ENCODE measurements at regions not wholly inside any gene's neighbourhood (a gene's known extent, or its start where the extent isn't known, plus 50 kb on each side); places are given as distances from the start of the nearest gene placed in this dataset.

GRCh38 chr18:22283116-22283395 lies 113.7 kb downstream of the GATA6 start:
- no peak overlapping the region for H3K4me3 ChIP-seq (ENCODE audit: low read depth, low read length)
- DNase-seq (ENCODE audit: low read depth), result no peak
- no peak for TF ChIP-seq CTCF (conservative IDR thresholded peaks at IDR 0.05; ENCODE audit: low read depth, low read length)

DNA sequence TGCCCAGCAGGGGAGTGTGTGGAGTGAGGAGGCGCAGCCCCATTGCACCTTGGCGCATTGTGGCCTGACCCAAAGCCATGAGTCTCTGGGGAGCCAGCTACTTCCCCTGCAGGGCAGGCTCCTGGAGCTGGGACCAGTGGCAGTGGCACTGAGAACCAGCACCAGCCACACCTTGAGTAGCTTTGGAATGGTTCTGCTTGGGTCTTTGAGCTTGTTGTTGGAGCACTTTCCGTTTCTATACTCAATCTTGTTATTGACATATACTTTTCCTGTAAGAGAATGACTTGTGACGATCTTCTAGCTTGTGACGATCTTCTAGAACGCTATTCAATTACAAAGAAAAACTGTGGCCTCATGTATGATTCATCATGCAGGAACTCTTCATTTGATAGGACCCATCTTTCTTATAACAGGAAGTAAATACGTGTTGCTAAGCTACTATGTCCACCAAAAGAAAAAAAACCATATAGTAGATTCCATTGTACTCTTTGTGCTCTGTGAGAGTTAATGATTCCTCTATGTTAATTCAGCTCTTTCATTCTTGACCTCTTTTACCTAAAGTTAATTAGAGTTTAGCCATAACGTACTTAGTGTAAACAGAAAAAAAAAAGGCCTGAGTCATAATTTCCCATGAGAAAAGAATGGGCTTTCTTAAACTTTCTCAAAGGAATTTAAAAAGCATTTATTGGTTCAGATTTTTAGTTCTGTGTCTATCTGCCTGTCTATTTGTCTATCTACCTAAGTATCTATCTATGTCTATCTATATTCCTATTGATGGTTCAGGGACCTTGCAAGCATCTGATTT lies 113.1 kb downstream of the GATA6 start:
- DNase-seq (ENCODE audit: low read depth), result peak; percentile 96
- no peak overlapping the region for H3K4me3 ChIP-seq (ENCODE audit: low read depth, low read length)
- no peak for TF ChIP-seq CTCF (conservative IDR thresholded peaks at IDR 0.05; ENCODE audit: low read depth, low read length)

DNA sequence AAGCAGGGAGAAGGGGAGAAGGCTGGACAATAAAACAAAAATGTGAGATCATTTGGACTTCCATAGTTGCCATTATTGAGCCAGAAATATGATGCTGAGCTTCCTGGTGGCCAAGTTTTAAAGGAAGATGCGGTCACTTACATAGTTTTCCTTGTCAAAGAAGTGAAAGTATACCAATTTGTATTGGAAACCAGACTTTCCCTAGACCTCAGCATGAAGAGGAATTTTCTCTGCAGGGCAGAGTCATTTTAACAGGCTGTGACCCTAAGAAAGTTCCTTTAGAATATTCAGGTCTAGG lies 111.0 kb downstream of the GATA6 start:
- H3K4me3 ChIP-seq (ENCODE audit: low read depth, low read length), result no peak overlapping the region
- no peak for TF ChIP-seq CTCF (conservative IDR thresholded peaks at IDR 0.05; ENCODE audit: low read depth, low read length)
- no peak for DNase-seq (ENCODE audit: low read depth)

DNA sequence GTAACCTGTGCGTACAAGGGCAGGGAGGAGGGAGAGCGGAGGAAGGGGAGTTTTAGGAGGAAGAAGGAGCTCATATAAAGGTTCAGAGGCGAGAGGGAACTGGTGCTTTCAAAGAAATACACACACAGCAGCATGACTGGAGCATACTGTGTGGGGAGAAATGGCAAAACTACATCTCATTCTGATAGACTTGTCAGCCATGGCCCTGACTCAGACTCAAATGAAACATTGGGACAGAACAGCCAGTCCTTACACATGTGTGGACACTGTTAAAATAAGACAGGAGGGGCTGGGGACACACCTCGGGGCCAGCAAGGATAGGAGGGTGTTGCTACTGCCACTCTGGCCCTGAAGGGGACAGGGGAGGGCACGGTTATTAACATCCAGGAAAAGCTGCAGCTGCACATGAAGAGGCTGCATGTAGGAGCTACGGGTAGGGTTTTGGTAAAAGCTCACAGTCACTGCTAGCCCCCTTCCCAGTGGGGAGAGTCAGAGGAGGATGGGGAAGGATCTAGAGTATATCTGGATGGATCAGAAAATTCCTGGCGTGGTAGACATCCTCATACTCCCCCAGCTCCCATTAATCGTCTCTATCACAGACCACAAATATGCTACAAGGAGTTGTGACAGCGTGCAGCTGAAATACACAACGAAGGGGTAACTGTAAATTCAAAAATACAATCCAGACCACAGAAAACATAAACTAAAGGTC lies 110.5 kb downstream of the GATA6 start:
- DNase-seq (ENCODE audit: low read depth), result no peak
- no peak overlapping the region for H3K4me3 ChIP-seq (ENCODE audit: low read depth, low read length)
- no peak for TF ChIP-seq CTCF (conservative IDR thresholded peaks at IDR 0.05; ENCODE audit: low read depth, low read length)

DNA sequence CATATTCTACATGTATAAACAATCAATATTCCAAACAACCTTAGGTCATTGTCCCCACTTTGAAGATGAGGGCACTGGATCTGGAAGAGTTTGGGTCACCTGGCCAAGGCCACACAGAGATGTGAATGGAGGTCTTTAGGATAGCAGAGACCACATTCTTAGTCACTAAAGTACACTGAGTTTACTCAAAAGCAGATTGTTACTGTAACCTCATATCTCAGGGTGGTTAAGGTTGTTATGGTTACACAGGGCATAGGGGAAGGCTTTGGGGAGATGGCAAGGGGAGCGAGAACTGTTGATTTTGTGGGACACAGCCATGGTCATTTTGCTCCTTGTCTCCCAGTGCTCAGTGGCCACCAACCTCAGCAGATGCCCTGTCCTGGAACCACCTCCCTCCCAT lies 109.4 kb downstream of the GATA6 start:
- no peak overlapping the region for H3K4me3 ChIP-seq (ENCODE audit: low read depth, low read length)
- TF ChIP-seq CTCF (conservative IDR thresholded peaks at IDR 0.05; ENCODE audit: low read depth, low read length), result no peak
- no peak for DNase-seq (ENCODE audit: low read depth)

GRCh38 chr18:22277758-22278157 lies 108.4 kb downstream of the GATA6 start:
- DNase-seq (ENCODE audit: low read depth), result no peak
- TF ChIP-seq CTCF (conservative IDR thresholded peaks at IDR 0.05; ENCODE audit: low read depth, low read length), result no peak
- H3K4me3 ChIP-seq (ENCODE audit: low read depth, low read length), result no peak overlapping the region

- no peak overlapping the region for H3K4me3 ChIP-seq (ENCODE audit: low read depth, low read length)
- no peak for DNase-seq (ENCODE audit: low read depth)
- no peak for TF ChIP-seq CTCF (conservative IDR thresholded peaks at IDR 0.05; ENCODE audit: low read depth, low read length)
Observed at GRCh38 chr18:22276334-22276713, 106.9 kb downstream of the GATA6 start.
